Astrocyte of the cerebellum (primary cell): ENCODE measurements at regions not wholly inside any gene's neighbourhood (a gene's known extent, or its start where the extent isn't known, plus 50 kb on each side); places are given as distances from the start of the nearest gene placed in this dataset.
"Not testable (repeated sequence)": the region's sequence is repeated elsewhere in the genome, so short reads cannot be mapped to it uniquely, and the experiment has no call there.

Experiments used
- DNase-seq: peaks from one replicate; pipeline ENCODE4 v3.0.0-alpha.2; 2011; ENCODE audit warnings: low read depth
- H3K4me3 ChIP-seq: 2 replicates; pipeline ENCODE4 v1.5.1; 2011; ENCODE audit warnings: mild to moderate bottlenecking, low read depth, low read length, moderate library complexity
- in situ Hi-C: cut with HindIII; loops from 2 replicates; pipeline ENCODE4 v1.10.0; 2017; ENCODE audit warnings: low sequenced_read_pairs
- TF ChIP-seq, protein P1 (sequence below): IDR thresholded peaks from 2 replicates; pipeline ENCODE4 v1.5.1; 2012; ENCODE audit warnings: low read length, low read depth, moderate library complexity, mild to moderate bottlenecking; ENCODE audit errors: missing control alignments

DNA sequence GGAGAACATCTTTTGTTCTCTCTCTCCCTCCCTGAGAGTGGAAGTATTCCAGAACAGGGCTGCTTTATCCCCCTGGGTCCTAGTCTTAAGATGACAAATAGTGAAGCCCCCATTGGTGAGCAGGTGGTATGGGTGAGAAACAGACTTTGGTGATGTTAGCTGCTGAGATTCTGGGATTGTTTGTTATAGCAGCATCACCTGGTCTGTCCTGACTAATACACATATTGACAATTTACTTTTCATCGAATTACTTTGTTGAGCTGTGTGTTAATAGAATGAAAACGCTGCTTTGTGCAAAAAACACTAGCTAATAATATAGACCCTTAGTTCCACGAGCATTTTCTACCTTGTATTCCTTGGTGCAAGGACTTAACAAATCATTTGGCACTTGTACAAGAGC is 133.5 kb downstream of the ASMT start:
- in situ Hi-C loops: no loop called here
- no peak overlapping the region for H3K4me3 ChIP-seq
- TF ChIP-seq, protein P1, sequence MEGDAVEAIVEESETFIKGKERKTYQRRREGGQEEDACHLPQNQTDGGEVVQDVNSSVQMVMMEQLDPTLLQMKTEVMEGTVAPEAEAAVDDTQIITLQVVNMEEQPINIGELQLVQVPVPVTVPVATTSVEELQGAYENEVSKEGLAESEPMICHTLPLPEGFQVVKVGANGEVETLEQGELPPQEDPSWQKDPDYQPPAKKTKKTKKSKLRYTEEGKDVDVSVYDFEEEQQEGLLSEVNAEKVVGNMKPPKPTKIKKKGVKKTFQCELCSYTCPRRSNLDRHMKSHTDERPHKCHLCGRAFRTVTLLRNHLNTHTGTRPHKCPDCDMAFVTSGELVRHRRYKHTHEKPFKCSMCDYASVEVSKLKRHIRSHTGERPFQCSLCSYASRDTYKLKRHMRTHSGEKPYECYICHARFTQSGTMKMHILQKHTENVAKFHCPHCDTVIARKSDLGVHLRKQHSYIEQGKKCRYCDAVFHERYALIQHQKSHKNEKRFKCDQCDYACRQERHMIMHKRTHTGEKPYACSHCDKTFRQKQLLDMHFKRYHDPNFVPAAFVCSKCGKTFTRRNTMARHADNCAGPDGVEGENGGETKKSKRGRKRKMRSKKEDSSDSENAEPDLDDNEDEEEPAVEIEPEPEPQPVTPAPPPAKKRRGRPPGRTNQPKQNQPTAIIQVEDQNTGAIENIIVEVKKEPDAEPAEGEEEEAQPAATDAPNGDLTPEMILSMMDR: no peak
- no peak for DNase-seq

DNA sequence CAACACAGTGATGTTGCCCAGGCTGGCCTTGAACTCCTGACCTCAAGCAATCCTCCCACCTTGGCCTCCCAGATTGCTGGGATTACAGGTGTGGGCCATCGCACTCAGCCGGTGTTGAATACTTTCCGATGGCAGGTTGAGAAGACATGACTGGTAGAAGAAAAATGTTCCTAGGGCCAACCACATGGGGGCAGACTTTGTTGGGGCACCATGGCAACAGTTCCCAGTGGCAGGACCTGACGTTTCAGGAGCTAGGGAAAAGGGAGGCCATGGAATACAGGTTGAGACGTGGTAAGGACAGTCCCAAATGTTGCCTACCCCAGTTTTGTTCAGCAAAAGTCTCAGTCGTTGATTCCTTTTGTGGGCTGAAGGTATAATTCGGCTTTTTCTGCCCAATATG is 134.6 kb downstream of the ASMT start:
- DNase-seq: no peak
- TF ChIP-seq, protein P1: no peak
- no peak overlapping the region for H3K4me3 ChIP-seq
- in situ Hi-C loops: no loop called here

DNA sequence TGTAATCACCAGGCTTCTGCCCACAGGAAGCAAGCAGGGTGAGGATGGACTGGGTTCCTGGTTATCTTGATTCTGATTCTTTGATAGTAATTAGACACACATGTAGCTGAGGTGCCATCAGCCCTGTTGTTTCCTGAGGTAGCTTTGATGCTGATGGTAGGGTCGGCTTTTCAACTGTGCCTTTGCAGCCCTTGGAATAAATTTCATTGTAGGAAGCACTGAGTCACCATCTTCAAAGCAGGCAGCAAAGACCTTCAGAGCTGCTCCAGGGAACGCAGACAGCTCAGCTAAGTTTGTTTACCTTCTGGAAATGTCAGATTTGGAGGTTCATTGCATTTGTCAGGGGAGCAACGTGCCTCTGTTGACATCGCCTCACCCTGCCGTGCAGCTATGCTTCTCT is 135.4 kb downstream of the ASMT start:
- TF ChIP-seq, protein P1: no peak
- in situ Hi-C loops: no loop called here

DNA sequence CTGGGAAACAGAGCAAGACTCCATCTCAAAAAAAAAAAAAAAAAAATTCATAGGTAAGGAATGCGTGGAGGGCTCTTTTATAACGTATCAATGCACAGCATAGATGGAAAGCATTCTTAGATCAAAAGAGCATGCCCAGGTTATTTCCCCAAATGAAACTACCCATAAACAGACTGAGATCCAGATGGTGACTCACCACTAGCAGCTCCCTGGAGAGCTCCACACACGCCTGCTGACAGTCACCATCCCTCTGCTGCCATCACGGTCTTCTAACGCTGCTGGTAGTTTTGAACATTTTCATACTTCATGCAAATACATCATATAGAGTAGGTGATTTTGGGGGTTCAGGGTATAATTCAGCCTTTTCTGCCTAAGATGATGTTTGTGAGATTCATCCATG is 136.9 kb downstream of the ASMT start:
- TF ChIP-seq, protein P1: no peak
- DNase-seq: no peak
- no peak overlapping the region for H3K4me3 ChIP-seq
- in situ Hi-C loops: no loop called here

More for the DNA sequence above, 135.4 kb downstream of the ASMT start:
- H3K4me3 ChIP-seq: no peak overlapping the region
- DNase-seq: no peak

DNA sequence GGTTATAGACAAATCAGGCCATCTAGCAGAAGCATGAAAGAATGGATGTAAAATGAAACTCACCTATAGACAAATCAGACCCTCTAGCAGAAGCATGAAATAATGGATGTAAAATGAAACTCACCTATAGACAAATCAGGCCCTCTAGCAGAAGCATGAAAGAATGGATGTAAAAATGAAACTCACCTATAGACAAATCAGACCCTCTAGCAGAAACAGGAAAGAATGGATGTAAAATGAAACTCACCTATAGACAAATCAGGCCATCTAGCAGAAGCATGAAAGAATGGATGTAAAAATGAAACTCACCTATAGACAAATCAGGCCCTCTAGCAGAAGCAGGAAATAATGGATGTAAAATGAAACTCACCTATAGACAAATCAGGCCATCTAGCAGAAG is 137.9 kb downstream of the ASMT start:
- H3K4me3 ChIP-seq, DNase-seq, in situ Hi-C loops: not testable (repeated sequence)

DNA sequence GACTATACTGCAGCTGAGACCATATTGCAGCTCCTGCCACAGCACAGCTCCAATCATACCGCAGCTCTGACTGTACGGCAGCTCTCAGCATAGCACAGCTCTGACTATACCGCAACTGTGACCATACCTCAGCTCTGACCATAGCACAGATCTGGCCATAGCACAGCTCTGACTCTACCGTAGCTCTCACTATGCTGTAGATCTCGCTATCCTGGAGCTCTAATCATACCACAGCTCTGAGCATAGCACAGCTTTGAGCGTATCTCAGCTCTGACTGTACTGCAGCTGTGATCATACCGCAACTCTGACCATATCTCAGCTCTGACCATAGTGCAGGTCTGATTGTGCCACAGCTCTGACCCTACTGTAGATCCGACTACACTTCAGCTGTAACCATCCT is 139.2 kb downstream of the ASMT start:
- DNase-seq: peak; percentile 8
- in situ Hi-C loops: no loop called here
- TF ChIP-seq, protein P1: no peak
- no peak overlapping the region for H3K4me3 ChIP-seq

DNA sequence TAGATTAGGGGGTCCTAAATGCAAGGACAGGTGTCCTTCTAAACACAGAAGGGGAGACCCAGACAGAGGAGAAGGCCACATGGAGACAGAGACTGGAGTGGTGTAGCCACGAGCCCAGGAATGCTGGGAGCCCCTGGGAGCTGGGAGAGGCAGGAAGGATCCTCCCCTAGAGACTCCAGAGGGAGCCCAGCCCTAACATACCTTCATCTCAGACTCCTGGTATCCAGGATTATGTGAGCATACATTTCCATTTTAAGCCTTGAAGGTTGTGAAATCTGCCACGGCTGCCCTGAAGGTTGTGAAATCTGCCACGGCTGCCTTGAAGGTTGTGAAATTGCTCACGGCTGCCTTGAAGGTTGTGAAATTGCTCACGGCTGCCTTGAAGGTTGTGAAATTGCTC is 148.4 kb downstream of the ASMT start:
- TF ChIP-seq, protein P1: no peak
- no peak overlapping the region for H3K4me3 ChIP-seq
- in situ Hi-C loops: no loop called here
- no peak for DNase-seq

DNA sequence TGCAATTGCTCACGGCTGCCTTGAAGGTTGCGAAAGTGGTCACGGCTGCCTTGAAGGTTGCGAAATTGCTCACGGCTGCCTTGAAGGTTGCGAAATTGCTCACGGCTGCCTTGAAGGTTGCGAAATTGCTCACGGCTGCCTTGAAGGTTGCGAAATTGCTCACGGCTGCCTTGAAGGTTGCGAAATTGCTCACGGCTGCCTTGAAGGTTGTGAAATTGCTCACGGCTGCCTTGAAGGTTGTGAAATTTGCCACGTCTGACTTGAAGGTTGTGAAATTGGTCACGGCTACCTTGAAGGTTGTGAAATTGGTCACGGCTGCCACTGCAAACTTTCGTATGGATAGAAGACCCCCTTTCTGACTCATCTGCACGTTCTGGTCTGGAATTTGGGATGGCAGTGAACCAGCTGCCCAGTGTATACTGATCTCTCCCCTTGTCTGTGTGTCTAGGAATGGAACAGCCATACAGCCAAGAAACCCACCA is 150.1 kb downstream of the ASMT start:
- H3K4me3 ChIP-seq, DNase-seq, in situ Hi-C loops: not testable (repeated sequence)
